ENCODE measurements at regions not wholly inside any gene's neighbourhood (a gene's known extent, or its start where the extent isn't known, plus 50 kb on each side); places are given as distances from the start of the nearest gene placed in this dataset.
"Not testable (repeated sequence)": the region's sequence is repeated elsewhere in the genome, so short reads cannot be mapped to it uniquely, and the experiment has no call there.

DNA sequence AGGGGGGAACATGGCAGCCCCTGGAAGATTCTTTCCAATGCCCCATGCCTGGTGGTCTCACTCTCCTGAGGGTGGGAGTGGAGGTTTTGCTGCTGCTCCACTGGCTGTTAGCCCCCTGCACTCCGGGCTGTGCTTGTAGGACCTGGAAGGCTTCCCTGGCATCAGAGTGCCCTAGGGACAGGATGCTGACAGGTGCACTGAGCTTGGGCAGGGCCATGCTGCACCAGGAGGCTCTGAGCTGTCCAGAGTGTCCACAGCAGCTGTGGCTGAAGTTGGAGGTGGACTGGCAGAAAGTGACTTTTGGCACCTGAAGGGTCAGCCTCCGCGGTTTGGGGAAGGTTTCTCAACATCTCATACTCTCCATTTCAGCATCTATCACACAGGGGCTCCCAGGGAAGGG, 249.1 kb downstream of the GADD45G start:
- intact Hi-C loops (cut with DNase I) = no loop called here
- DNase-seq (no peak), ATAC-seq (no peak)

DNA sequence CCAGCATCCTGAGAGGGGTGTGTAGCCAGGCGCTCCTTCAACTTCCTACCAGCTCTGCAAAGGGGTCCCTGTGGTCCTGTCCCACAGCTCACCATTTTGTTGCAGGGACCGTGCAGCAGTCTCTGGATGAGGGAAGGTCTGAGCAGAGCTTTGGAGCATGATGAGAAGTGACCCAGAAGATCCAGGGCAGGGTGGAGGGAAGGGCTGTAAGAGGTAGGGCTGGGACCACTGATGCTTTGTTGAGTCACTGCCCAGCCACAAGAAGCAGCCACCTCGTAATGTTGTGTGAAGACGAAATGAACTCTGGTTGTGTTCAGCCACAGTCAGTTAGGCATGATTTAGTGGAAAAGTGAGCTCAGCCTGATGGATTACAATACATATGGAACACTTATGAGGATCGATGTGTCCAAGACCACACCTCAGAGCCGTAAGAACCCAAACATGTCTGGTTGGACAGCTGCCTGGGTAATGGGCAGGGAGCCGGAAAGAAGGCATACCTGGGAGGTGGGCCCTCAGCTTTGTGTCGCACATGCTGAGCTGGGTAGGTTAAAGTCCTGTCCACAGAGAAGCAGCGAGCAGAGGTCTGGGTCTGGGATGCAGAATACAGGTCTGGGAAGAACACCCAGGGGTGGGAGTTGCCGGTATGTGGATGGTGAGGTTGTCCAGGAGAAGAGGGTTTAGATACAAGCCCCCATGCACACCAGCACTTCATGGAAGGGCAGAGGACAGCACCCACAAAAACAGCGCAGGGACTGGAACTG, 250.1 kb downstream of the GADD45G start:
- ATAC-seq (no peak), DNase-seq (no peak)
- intact Hi-C loops (cut with DNase I) = no loop called here

DNA sequence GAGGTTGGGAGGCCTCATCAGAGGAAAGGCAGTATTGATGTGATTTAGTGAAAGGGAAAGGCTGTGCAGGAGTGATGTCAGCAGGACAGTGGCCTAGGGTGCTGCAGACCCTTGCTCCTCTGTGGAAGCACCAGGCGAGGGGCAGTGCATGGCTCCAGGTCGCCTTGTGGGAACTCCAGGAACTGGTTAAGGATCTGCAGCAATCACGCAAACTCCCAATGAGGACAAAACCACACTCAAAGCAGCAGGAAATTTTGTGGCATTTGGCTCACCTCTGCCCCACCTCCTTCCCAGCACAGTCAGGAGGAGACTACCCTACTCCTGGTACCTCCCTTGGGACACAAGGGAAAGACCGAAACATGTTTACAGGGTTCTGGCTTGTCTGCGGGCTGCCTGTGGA, 251.5 kb downstream of the GADD45G start:
- DNase-seq; ATAC-seq; intact Hi-C loops (cut with DNase I): not testable (repeated sequence)

DNA sequence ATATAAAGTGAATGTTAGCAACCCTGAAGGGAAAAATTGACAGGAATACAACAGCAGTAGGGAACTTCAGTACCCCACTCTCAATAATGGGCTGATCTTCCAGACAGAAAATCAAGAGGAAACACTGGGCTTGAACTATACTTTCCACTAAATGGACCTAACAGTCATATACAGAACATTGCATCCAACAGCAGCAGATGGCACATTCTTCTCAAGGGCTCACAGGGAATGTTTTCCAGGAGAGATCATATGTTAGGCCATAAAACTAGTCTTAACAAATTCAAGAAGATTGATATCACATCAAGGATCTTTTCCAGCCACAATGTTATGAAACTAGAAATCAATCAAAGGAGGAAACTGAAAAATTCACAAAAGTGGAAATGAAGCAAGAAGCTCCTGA, 252.1 kb downstream of the GADD45G start:
- intact Hi-C loops (cut with DNase I); DNase-seq; ATAC-seq: not testable (repeated sequence)

DNA sequence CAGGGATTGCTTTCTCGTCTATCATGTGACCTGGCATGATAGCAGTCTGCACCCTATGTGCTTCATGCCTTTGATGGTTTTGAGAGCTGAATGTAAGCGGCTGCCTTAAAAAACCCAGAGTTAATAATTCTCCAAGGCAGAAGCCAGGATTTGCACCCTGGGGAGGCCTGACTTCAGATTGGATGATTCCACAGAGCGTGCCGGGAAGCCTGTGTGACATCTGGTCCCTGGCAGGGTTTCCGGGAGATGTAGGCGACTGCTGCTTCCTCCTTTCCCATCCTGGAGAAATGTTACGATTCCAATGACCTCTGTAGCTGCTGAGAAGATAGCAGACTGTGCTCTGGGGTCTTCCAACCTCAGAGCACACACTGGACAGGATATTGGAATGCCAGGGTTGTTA, 255.0 kb downstream of the GADD45G start:
- intact Hi-C loops (cut with DNase I); ATAC-seq; DNase-seq: not testable (repeated sequence)

DNA sequence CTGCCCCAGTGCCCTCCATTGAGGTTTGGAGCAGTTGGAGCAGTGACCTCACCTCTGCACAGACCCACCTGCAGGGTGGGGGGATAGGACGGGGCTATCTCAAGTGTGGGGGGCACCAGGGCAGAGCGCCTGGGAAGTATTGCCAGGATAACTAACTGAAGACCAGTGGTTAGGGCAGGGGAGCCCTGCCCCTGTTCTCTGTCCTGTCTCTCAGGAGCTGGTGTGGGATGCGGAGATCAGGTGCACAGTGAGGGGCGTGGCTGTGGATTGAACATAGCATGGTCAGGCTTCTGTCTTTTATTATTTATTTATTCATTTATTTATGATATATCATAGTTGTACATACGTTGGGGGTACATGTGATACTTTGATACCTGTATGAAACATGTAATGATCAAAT, 256.6 kb downstream of the GADD45G start:
- intact Hi-C loops (cut with DNase I); DNase-seq; ATAC-seq: not testable (repeated sequence)

DNA sequence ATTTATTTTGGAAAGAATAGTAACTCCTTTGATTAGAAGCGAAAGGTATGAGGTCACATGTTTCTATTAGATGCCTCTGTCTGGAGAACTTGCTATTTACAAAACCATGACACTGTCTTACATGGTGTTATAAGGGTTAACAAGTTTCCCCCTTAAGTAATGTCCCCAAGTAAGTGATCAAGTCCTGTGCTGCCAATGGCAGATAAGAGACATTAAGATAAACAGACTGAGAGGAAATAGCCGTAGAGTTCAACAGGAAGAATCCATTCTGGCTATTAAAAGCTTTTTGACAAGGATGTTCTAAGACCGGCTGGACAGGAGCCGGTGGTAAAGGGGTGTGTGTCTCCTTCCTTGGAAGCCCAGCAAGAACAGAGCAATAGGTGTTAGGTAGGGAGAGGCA, 257.5 kb downstream of the GADD45G start:
- DNase-seq (no peak), ATAC-seq (no peak)
- intact Hi-C loops (cut with DNase I) = no loop called here

DNA sequence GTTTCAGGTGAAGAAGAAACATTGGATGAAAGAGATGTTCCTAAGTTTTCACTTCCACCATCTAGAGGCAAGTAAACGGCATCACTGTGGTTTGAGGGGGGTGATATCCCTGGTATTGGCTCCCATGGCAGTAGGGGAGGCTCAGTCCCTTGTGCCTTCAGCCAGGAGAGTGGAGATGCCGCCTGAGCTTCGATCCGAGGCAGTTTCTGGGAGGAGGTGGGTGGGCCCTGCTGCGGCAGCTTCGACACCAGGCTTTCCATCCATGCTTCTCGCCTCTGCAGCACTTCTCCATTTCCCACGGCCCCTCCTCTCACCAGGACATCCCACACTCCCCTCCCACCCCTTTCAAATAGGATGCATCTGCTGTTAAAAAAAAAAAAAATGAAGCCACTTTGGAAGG, 258.3 kb downstream of the GADD45G start:
- intact Hi-C loops (cut with DNase I) = no loop called here
- no peak for DNase-seq
- no peak for ATAC-seq

DNA sequence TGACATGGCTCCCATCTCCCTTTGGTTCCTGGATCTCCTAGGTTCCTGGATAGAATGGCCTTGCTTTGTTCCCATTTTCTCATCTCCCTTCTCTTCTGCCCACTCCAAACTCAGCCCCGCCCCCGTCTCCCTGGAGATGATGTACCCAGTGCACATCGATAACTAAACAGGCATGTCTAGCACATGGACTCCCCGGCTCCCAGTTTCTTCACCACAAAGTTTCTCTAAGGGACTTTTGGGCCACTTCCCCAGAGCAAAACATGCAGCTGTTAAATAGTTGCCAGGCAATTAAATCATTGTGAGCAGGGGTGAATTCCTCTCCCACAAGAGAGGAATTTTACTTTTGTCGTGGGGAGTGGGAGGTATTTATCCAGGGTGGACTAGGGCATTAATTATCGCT, 259.0 kb downstream of the GADD45G start:
- no peak for DNase-seq
- no peak for ATAC-seq
- intact Hi-C loops (cut with DNase I) = no loop called here

DNA sequence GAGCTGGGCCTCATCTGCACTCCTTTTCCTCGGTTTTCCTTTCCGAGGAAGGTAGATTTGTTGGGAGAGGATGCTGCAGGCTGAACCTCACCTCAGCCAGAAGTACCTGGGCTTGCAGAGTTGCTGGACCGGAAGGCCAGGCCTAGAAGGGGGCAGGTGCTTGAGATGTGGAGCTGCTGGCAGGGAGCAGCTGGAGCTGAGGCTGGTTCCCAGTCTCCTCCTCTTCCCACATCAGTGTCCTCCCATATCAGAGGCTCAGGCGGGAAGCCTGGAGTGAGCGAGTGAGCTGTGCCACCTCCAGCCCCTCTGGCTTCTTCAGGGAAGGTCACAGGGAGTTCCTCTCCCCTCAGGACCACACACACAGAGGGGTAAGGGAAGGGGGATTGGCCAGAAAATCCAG, 259.4 kb downstream of the GADD45G start:
- ATAC-seq (no peak), DNase-seq (no peak)
- intact Hi-C loops (cut with DNase I) = no loop called here

DNA sequence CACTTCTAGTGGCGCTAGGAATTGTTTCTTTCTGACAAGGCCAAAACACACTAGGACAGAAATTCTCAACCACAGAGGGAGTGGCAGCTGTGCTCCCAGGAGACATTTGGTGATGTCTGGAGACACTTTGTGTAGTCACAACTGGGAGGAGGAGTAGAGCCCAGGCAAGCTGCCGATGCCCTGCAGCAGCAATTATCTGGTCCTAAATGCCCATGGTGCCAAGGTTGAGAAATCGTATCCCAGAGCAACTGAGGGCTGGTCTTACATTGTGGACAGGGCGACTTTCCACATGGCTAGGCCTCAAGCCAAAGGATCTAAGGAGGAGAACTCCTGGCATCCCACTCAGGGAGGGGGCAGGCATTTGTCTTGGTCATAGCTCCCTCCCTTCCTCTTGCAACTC, 259.9 kb downstream of the GADD45G start:
- ATAC-seq = peak in 1 of 2 donors; percentile 44

DNA sequence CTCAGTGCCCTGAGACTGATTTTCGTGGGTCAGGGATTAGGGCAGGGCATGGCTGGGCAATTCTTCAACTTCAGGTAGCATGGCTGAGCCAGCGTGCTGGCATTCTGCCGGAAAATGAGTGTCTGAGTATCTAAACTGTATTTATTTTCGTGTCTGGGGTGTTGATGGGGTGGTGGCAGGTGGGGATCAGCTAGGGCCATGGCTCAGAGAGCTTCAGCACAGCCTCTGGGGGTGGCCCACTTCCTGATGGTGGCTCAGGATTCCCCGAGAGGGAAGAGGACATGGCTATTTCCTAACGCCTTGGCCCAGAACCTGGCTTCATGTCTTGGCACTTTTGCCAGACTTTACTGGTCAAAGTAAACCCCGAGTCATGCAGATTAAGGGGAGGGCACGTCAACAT, 260.5 kb downstream of the GADD45G start:
- no peak for DNase-seq
- intact Hi-C loops (cut with DNase I) = no loop called here
- no peak for ATAC-seq

More for the DNA sequence above, 259.9 kb downstream of the GADD45G start:
- intact Hi-C loops (cut with DNase I) = no loop called here
- DNase-seq = no peak

DNA sequence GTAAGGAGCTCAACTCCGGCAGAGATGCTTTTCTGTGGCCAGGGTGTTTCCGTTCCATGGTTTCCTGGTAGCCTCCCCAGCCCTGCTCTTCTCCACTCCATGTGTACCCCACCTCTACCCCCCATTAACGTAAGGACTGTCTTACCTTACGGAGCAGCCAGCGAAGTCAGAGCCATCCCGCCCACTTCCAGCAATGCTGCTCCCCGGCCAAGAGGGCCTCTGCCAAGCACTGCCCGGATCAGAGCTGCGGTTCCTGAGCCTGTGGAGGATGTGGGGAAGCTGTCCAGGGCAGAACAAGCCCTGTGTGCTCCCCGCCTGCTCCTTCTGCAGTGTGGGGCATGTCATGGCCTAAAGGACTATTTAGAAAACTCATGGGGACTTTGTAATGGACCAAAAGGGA, 261.2 kb downstream of the GADD45G start:
- ATAC-seq (no peak), DNase-seq (no peak)
- intact Hi-C loops (cut with DNase I) = no loop called here

DNA sequence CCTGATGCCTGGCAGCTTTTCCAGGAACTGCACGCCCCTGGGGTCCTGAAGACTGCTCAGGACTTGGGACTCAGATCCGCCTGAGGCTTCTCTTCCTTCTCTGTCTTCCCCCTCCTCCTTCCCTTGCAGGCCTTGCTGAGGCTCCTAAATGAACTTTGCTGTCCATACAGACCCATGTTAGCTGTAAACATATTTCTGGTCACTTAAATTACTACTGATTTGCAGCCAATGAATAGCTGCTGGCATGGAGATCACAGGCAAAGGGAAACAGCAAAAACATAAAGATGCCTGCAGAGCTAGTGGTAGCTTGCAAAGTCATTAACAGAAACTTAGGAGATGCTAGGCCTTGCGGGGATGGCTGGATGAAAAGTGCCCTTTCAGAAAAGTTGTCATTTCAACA, 261.9 kb downstream of the GADD45G start:
- no peak for DNase-seq
- ATAC-seq = no peak
- intact Hi-C loops (cut with DNase I) = no loop called here

DNA sequence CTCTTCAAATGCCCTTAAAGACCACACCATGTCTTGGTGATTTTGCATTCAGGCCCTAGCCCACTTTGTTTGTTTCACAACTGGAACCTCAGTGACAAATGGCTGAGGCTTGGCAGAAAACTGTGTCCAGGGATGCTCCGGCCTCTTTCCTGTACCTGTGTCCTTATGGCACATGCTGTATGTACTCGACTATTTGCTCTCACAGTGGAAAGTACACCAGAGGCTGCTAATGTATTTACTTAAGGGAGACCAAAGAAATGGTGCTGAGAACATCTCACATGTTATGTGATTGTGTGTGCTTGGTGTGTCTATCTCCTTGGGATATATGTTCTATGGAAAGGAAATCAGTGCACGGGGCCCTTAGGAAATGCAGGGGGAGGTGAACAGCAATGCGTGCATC, 263.3 kb downstream of the GADD45G start:
- intact Hi-C loops (cut with DNase I) = no loop called here
- DNase-seq (no peak), ATAC-seq (no peak)

DNA sequence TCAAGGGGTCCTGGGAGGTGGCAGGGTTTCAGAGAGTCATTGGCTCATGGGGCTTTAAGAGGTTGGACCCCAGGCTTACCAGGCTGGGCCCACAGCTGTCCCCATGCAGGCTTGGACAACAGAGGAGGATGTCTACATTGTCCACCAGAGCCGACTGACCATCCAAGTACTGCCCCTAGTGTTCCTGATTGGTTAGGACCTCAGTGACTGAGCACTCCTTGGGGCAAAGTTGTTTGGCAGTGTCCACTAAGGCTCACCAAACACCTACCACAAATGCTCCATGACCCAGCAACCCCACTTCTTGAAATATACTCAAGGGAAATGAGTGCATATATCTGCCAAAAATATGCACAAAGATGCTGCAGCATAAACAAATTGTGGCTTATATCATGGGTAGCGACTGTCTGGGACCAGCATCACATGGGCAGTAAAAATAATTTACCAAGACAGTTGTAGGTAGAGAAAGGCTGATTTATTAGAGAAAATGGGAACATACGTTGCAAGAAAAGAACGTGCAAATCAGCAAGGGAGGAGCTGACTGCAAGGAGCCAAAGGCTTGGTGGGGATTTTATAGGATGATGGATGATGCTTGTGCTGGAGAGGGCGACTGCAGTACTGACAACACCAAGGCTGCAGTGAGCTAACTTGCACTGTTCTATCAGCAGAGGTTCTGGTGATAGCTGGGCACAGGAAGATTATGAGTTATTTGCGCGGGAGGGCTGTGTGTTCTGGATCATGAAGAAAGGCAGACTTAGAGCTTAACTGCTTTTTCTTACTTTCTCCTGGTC, 265.2 kb downstream of the GADD45G start:
- no peak for DNase-seq
- intact Hi-C loops (cut with DNase I) = loop anchor here in 1 of 2 donors (5.0 kb wide), 2 partner anchors 133 to 263 kb away; partner anchors contain the start of gene GADD45G
- ATAC-seq = no peak

DNA sequence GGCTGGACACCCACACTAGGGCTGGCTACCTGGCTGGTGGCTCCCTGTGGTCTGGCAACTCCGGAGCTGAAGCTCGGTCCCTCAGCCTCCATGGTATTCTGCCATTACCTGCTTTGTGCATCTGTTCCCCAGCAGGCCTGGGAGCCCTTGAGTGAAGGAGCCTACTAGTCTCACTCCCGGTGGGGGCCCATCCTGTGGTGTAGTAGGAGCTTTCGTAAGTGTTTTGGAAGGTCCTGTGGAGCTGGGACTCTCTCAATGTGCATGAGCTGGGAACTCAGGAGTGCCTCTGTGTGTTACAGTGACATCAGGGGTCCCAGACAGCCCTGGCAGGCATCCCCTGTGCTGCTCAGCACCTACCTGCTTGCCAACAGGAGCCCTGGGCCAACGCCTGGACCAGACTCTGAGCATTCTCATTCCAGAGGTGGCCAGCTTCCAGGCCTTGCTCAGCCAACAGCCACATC, 267.1 kb downstream of the GADD45G start:
- intact Hi-C loops (cut with DNase I) = loop anchor here in 1 of 2 donors (5.0 kb wide), 2 partner anchors 135 to 265 kb away; partner anchors contain the start of gene GADD45G
- ATAC-seq (peak; percentile 20 to 58), DNase-seq (no peak)

DNA sequence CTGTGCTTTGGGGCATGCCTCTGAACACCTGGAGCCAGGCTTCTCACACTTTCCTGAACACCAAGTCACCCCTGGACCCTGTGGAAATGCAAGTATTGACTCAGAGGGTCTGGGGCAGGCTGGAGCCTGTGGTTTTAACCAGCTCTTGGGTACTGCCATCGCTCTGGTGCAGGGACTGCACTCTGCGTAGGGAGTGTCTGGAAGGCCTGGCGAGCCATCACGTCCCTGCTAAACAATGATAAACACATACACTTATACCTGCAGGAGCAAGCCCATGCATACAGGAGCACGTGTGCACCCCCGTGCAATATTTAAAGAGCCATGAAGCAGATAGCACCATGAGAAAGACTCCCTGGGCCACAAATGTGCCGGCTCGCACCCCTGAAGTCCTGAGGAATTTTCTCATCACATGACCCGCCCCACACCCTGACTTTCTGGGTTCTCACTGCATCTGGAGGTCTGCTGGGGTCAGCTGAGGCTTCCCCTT, 267.7 kb downstream of the GADD45G start:
- intact Hi-C loops (cut with DNase I) = loop anchor here in 1 of 2 donors (5.0 kb wide), 2 partner anchors 135 to 265 kb away; partner anchors contain the start of gene GADD45G
- ATAC-seq (peak in 1 of 2 donors; percentile 2), DNase-seq (no peak)

DNA sequence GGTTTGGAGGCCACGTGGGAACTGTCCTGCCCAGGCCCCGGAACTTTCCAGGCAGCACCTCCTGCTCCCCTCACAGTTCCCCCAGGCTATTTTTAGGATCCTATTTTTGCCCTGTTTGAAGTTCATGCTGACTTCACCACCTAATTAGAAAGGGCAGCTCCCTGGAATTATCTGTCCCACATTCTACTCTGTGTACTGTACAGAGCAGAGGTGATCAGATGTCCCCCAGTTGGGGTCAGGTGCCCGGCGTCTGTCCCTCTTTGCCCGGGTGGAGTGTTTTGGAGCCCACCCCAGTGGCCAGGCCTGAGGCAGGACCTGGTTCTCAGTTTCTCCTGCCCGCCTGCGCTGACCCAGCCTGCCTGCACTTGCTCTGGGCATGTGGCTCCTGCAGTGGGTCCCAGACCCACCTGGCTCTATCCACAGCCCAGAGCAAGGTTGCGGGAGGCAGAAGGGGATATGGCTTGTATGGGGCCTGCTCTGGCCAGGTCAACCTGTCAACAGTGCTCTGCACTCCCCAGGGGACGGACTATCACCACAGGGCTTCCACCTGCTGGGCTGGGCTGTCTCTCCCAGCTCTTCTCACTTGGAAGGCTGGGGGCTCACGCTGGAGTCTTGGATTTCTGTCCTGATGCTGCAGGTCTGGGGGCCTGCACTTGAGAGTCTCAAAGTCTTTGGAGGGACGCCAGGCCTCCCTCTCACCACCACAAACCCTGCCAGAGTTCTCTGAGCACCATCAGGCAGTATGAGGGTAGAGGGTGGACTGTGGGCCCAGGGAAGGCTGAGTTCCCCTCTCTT, 268.3 kb downstream of the GADD45G start:
- DNase-seq (no peak), ATAC-seq (peak; percentile 65 to 67)
- intact Hi-C loops (cut with DNase I) = loop anchor here in 1 of 2 donors (5.0 kb wide), 2 partner anchors 136 to 266 kb away; partner anchors contain the start of gene GADD45G
